ENCODE measurements at regions not wholly inside any gene's neighbourhood (a gene's known extent, or its start where the extent isn't known, plus 50 kb on each side); places are given as distances from the start of the nearest gene placed in this dataset.

DNA sequence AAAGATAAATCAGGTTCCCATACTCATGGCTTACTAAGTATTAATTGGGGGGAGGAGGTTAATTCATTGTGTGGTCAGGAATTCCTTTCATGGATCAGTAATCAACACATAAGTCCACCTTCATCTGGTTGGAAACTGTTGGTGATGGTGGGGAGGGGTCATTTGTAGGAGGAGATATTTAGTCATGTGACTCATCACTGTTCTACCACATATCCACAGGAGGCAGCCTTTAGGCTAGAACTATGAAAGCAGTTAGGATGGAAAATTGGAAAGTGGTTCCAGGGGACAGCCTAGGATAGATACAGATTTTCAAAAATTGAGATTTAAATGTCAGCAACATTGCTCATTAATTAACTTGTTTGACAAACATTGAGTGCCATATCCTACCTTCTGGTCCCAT lies 122.8 kb upstream of the PAXBP1 start:
- H2AFZ ChIP-seq (replicated peaks; ENCODE audit: low read length, poor library complexity), result no peak overlapping the region
- no peak overlapping the region for H4K8ac ChIP-seq (ENCODE audit: low read depth in 2 of 2, low read length in 2 of 2)
- no peak overlapping the region for H3K4me2 ChIP-seq (ENCODE audit: low read depth, low read length)
- no peaks in the 10 kb centered on the region for H3K36me3 ChIP-seq (ENCODE audit: control insufficient read depth, insufficient read depth, low read length)
- ATAC-seq (ENCODE audit: low read depth) (no peak), DNase-seq (no peak)
- H3K4ac ChIP-seq (ENCODE audit: low read depth, low read length), result no peak overlapping the region
- dilution Hi-C loops (cut with HindIII; ENCODE audit: low sequenced_read_pairs, unreplicated experiment), result no loop called here
- no peak overlapping the region for H3K18ac ChIP-seq (ENCODE audit: low read depth, low read length)
- H3K23ac ChIP-seq (ENCODE audit: low read depth, low read length), result no peak overlapping the region
- no peak overlapping the region for H2BK5ac ChIP-seq (ENCODE audit: low read depth, low read length, poor library complexity, severe bottlenecking)
- no peak overlapping the region for H3K4me3 ChIP-seq (ENCODE audit: insufficient read depth, low read depth, low read length)
- H2BK15ac ChIP-seq (ENCODE audit: low read depth, low read length), result no peak overlapping the region
- no peak overlapping the region for H3K14ac ChIP-seq (replicated peaks; ENCODE audit: low read depth, low read length)
- H3K4me1 ChIP-seq (ENCODE audit: control insufficient read depth, insufficient read depth, low read length), result no peaks in the 10 kb centered on the region
- ChIA-PET CTCF (no interaction called here), POLR2A (ENCODE audit: unreplicated experiment) (no interaction called here)
- no peaks in the 10 kb centered on the region for H3K9me1 ChIP-seq (ENCODE audit: insufficient read depth, low read length)
- intact Hi-C loops (cut with micrococcal nuclease), result no loop called here
- TF ChIP-seq CHD1 (IDR thresholded peaks at IDR 0.05; ENCODE audit: low read depth, low read length) (no peak), MAZ (IDR thresholded peaks at IDR 0.05; ENCODE audit: borderline replicate concordance, low read depth, low read length) (no peak), NFE2L2 (IDR thresholded peaks at IDR 0.05; ENCODE audit: low read depth, low read length) (no peak), RFX5 (IDR thresholded peaks at IDR 0.05; ENCODE audit: low read depth, low read length) (no peak), FOS (IDR thresholded peaks at IDR 0.05; ENCODE audit: low read depth, low read length) (no peak)
- no peak overlapping the region for H2AK5ac ChIP-seq (ENCODE audit: low read depth, low read length)
- H2BK20ac ChIP-seq (ENCODE audit: low read depth, low read length), result no peak overlapping the region
- no peak overlapping the region for H3K27ac ChIP-seq (ENCODE audit: insufficient read depth, low read length)
- no peaks in the 10 kb centered on the region for H3K79me1 ChIP-seq (ENCODE audit: low read depth in 1 of 2, low read length in 2 of 2)
- H2AK9ac ChIP-seq (replicated peaks; ENCODE audit: low read depth, low read length, poor library complexity), result no peak overlapping the region
- no peak overlapping the region for H2BK120ac ChIP-seq (ENCODE audit: low read depth, low read length)
- H4K20me1 ChIP-seq (ENCODE audit: insufficient read depth, low read length), result no peaks in the 10 kb centered on the region
- H3K9me3 ChIP-seq (ENCODE audit: control insufficient read depth, insufficient read depth, low read length), result no peaks in the 10 kb centered on the region
- H3K9ac ChIP-seq (ENCODE audit: low read depth, low read length), result no peak overlapping the region
- no TSS peak for BruUV-seq (replicated peaks)
- H4K91ac ChIP-seq (ENCODE audit: insufficient read depth, low read depth, low read length), result no peak overlapping the region
- H3K56ac ChIP-seq (ENCODE audit: extremely low read depth, insufficient read depth, low read length), result no peak overlapping the region
- in situ Hi-C loops (cut with MboI; ENCODE audit: low sequenced_read_pairs), result no loop called here
- H4K5ac ChIP-seq (ENCODE audit: low read depth, low read length), result no peak overlapping the region
- no peaks in the 10 kb centered on the region for H3K27me3 ChIP-seq (ENCODE audit: control insufficient read depth, insufficient read depth, low read length)

Measured in IMR-90 (cell line).